Gastrocnemius medialis (tissue), 4 donors: ENCODE measurements at regions not wholly inside any gene's neighbourhood (a gene's known extent, or its start where the extent isn't known, plus 50 kb on each side); places are given as distances from the start of the nearest gene placed in this dataset.
A peak's percentile ranks its signal among the peaks of the same experiment; 100 is the strongest.

Experiments
- ATAC-seq, 2 donors: fragments of 150-250 bp; one replicate each; pipeline ENCODE4 v1.9.1; 2016
- DNase-seq, 2 donors: peaks; one replicate each; pipeline ENCODE4 v3.0.0-alpha.2; 2019
- H3K27ac ChIP-seq, 4 donors: fragments of 200-600 bp; sonication (generic); 1 replicate in 1 of 4; 2 replicates in 3 of 4; pipeline ENCODE4 v1.5.1; 2016 to 2018; ENCODE audit warnings: mild to moderate bottlenecking in 2 of 4, moderate library complexity in 1 of 4
- H3K27me3 ChIP-seq, 3 donors: fragments of 200-600 bp; sonication (generic) in 2 of 3; 1 replicate in 1 of 3; 2 replicates in 2 of 3; pipeline versions ENCODE4 v1.5.1 to v1.6.0; 2016 to 2019; ENCODE audit warnings: mild to moderate bottlenecking in 1 of 3, moderate library complexity in 1 of 3
- H3K36me3 ChIP-seq, 2 donors: fragments of 200-600 bp; sonication (generic) in 1 of 2; one replicate each; pipeline ENCODE4 v1.5.1; 2017 to 2018
- H3K4me1 ChIP-seq, 2 donors: fragments of 200-600 bp; sonication (generic) in 1 of 2; one replicate each; pipeline ENCODE4 v1.5.1; 2016 to 2017; ENCODE audit warnings: mild to moderate bottlenecking in 2 of 2
- H3K4me3 ChIP-seq, 4 donors: fragments of 200-600 bp; sonication (generic) in 3 of 4; 1 replicate in 1 of 4; 2 replicates in 3 of 4; pipeline ENCODE4 v1.5.1; 2016 to 2019; ENCODE audit warnings: mild to moderate bottlenecking in 2 of 4
- H3K9me3 ChIP-seq, 3 donors: fragments of 200-600 bp; sonication (generic) in 2 of 3; 1 replicate in 1 of 3; 2 replicates in 2 of 3; pipeline ENCODE4 v1.5.1; 2016 to 2019
- CTCF ChIP-seq, 5 experiments: fragments of 450-650 bp in 3 of 5; fragments of 200-600 bp in 2 of 5; sonication (generic) in 2 of 5; IDR thresholded peaks in 4 of 5; conservative IDR thresholded peaks in 1 of 5; 1 replicate in 4 of 5; 2 replicates in 1 of 5; pipeline ENCODE4 v1.5.1; 2016 to 2019; ENCODE audit warnings: antibody characterized with exemption in 5 of 5, mild to moderate bottlenecking in 3 of 5, moderate library complexity in 3 of 5
- POLR2A ChIP-seq, 2 donors: fragments of 450-650 bp; IDR thresholded peaks; one replicate each; pipeline ENCODE4 v1.6.1; 2017; ENCODE audit warnings: antibody characterized with exemption in 2 of 2, mild to moderate bottlenecking in 2 of 2, moderate library complexity in 2 of 2
- in situ Hi-C, 4 donors: fragments of 200-750 bp; cut with MboI; loops; one replicate each; pipeline versions ENCODE4 v1.15.0 to v1.8.0; 2017; ENCODE audit warnings: low sequenced_read_pairs in 4 of 4
- intact Hi-C: fragments of 100-400 bp; cut with DNase I; formaldehyde crosslinking; loops from one replicate; pipeline ENCODE4 v1.15.1; 2023; ENCODE audit warnings: low total_unique reads

DNA sequence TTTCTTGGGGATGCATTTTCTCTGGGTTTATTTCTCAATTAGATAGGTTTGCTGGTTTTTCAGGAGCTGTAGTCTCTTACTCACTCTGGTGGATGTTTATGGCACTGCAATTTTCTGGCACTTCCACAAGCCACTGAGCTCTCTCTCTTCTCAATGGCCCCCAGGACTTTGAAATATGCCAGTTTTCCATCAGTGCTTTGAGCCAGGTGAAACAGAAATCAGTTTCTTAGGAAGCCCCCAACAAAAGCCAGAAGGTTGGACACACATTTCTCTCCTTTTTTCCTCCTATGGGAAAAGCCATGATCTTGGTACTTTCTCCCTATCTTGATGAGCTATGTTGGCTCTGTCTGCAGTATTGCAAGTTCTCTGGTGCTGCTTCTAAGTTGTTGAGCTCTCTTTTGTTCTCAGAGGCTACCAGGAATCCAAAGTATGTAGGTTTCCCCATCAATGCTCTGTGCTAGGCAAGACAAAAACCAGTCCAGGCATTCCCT is 90.7 kb upstream of the SMIM36 start:
- peaks cover 0 to 7% (median 0%) of the 10 kb centered on the region in 3 donors for H3K9me3 ChIP-seq
- in situ Hi-C loops = loop anchor here in 1 of 4 donors (5.0 kb wide), 1 partner anchor 75 kb away; no protein-coding TSS in a partner anchor
- no peaks in the 10 kb centered on the region for H3K27me3 ChIP-seq
- H3K4me3 ChIP-seq = no peak overlapping the region
- H3K36me3 ChIP-seq = no peaks in the 10 kb centered on the region
- ATAC-seq = no peak
- DNase-seq = no peak
- intact Hi-C loops = loop anchor here (5.0 kb wide), 1 partner anchor 75 kb away; no protein-coding TSS in a partner anchor
- H3K4me1 ChIP-seq = peaks cover 0 to 6% of the 10 kb centered on the region in 2 donors
- H3K27ac ChIP-seq = no peak overlapping the region
- no peak for TF ChIP-seq POLR2A (IDR thresholded peaks at IDR 0.05)
- TF ChIP-seq CTCF (IDR thresholded peaks at IDR 0.05 in 4 of 5, conservative IDR thresholded peaks at IDR 0.05 in 1 of 5) = peak in 4 of 5 experiments; percentile 27 to 54 (median 36)

- Histone ChIP-seq H3K27me3 (no peaks in the 10 kb centered on the region), H3K36me3 (no peaks in the 10 kb centered on the region), H3K9me3 (peaks cover 0 to 7% (median 0%) of the 10 kb centered on the region in 3 donors), H3K27ac (no peak overlapping the region), H3K4me3 (no peak overlapping the region), H3K4me1 (no peaks in the 10 kb centered on the region)
- ATAC-seq (no peak), DNase-seq (no peak)
- intact Hi-C loops (no loop called here), in situ Hi-C loops (no loop called here)
- TF ChIP-seq CTCF (IDR thresholded peaks at IDR 0.05 in 4 of 5, conservative IDR thresholded peaks at IDR 0.05 in 1 of 5) (no peak), POLR2A (IDR thresholded peaks at IDR 0.05) (no peak)
Observed at GRCh38 chr17:55598495-55598894, 87.2 kb upstream of the SMIM36 start.

GRCh38 chr17:55588446-55589242 is 77.4 kb upstream of the SMIM36 start:
- Histone ChIP-seq H3K4me1 (peaks cover 3 to 10% of the 10 kb centered on the region in 2 donors), H3K27ac (no peak overlapping the region), H3K36me3 (no peaks in the 10 kb centered on the region), H3K27me3 (no peaks in the 10 kb centered on the region), H3K4me3 (no peak overlapping the region), H3K9me3 (no peaks in the 10 kb centered on the region)
- no peak for ATAC-seq
- in situ Hi-C loops (no loop called here), intact Hi-C loops (no loop called here)
- DNase-seq = no peak
- TF ChIP-seq POLR2A (IDR thresholded peaks at IDR 0.05) = no peak
- no peak for TF ChIP-seq CTCF (IDR thresholded peaks at IDR 0.05 in 4 of 5, conservative IDR thresholded peaks at IDR 0.05 in 1 of 5)

GRCh38 chr17:55587608-55588139 is 76.4 kb upstream of the SMIM36 start:
- Histone ChIP-seq H3K27ac (no peak overlapping the region), H3K4me3 (no peak overlapping the region), H3K36me3 (no peaks in the 10 kb centered on the region), H3K9me3 (no peaks in the 10 kb centered on the region), H3K27me3 (no peaks in the 10 kb centered on the region), H3K4me1 (peaks cover 3 to 10% of the 10 kb centered on the region in 2 donors)
- ATAC-seq (peak in 1 of 2 donors; percentile 30), DNase-seq (no peak)
- no peak for TF ChIP-seq CTCF (IDR thresholded peaks at IDR 0.05 in 4 of 5, conservative IDR thresholded peaks at IDR 0.05 in 1 of 5)
- no peak for TF ChIP-seq POLR2A (IDR thresholded peaks at IDR 0.05)
- intact Hi-C loops (no loop called here), in situ Hi-C loops (no loop called here)
